ENCODE measurements at regions not wholly inside any gene's neighbourhood (a gene's known extent, or its start where the extent isn't known, plus 50 kb on each side); places are given as distances from the start of the nearest gene placed in this dataset.

DNA sequence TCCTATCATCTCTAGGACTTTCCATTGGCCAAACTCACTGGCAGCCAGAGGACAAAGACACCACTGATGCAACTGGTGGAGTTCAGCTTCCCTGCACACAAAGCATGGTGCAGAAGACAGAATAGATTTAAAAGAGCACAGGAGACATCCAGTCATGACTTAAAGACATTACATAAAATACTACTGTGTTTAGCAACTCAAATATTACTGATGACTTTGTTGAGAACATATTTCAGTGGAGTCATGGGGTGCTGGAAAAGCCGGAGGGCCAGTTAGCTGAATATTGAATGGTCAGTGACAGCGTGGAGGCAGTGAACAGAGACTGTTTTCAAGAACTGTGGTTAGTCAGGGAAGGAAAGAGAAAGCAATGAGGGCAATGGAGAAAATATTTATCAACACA lies 296.3 kb upstream of the NRP1 start:
- no peak for DNase-seq (ENCODE audit: low spot score in 2 of 2)
- TF ChIP-seq, protein P1, sequence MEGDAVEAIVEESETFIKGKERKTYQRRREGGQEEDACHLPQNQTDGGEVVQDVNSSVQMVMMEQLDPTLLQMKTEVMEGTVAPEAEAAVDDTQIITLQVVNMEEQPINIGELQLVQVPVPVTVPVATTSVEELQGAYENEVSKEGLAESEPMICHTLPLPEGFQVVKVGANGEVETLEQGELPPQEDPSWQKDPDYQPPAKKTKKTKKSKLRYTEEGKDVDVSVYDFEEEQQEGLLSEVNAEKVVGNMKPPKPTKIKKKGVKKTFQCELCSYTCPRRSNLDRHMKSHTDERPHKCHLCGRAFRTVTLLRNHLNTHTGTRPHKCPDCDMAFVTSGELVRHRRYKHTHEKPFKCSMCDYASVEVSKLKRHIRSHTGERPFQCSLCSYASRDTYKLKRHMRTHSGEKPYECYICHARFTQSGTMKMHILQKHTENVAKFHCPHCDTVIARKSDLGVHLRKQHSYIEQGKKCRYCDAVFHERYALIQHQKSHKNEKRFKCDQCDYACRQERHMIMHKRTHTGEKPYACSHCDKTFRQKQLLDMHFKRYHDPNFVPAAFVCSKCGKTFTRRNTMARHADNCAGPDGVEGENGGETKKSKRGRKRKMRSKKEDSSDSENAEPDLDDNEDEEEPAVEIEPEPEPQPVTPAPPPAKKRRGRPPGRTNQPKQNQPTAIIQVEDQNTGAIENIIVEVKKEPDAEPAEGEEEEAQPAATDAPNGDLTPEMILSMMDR (IDR thresholded peaks at IDR 0.05) = no peak
- TF ChIP-seq POLR2A (IDR thresholded peaks at IDR 0.05) = no peak
- 93 to 95% methylated on average over 2 of the region's 2 CpGs for WGBS, 2 donors
- H3K4me3 ChIP-seq (ENCODE audit: low read depth, poor library complexity, severe bottlenecking) = no peak overlapping the region
- intact Hi-C loops (cut with DNase I; ENCODE audit: low total_unique reads) = no loop called here

DNA sequence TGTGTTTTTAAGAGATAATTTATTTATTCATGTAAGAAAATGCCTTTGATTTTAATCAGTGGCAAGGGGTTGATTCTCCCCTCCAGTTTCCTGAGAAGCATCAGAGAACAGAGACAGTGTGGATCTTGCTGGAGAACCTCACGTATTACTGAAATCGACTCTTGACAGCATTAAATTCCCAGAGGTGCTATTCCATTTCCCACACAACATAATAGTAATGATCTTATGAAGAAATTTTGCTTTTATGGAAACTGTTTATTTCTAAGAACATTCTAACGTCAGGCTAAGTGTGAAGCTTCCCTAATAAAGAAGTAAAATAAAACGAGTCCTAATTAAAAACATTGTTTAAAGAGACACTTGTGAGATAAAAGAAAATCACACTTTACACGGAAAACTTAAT lies 293.1 kb upstream of the NRP1 start:
- 62 to 76% methylated on average over 5 of the region's 5 CpGs for WGBS, 2 donors
- TF ChIP-seq, protein P1 (IDR thresholded peaks at IDR 0.05) = no peak
- TF ChIP-seq POLR2A (IDR thresholded peaks at IDR 0.05) = no peak
- no peak for DNase-seq (ENCODE audit: low spot score in 2 of 2)
- H3K4me3 ChIP-seq (ENCODE audit: low read depth, poor library complexity, severe bottlenecking) = no peak overlapping the region
- intact Hi-C loops (cut with DNase I; ENCODE audit: low total_unique reads) = no loop called here

DNA sequence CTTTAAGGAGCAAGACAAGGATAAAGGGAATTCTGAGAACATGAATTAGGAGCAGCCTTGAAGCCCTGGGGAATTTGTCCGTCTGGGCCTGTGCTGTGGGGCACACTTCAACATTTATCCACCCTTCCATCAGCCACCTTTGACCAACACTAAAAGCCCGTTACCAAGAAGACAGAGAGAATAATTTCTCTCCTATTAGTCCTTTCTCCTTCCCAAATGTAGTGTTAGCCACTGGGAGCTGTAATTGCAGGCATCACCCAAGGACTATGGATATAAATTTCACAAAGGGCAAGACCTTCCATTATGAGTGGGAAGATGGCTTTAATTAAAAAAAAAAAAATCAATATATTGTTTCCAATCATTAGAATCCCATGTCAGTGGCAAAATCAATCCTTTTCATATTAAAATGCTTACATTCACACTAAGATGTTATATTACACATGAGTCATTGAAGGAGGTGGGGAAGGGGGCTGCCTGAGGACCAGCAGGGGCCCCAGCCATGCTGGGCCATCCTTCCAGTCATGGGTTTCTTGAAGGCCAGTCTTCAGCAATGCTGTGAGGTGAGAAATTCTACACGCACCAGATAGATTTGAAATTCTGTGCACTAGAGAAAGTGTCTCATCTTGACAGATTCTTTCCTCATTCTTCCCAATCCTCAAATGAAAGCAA lies 292.5 kb upstream of the NRP1 start:
- 94% methylated on average over 3 of the region's 3 CpGs for WGBS, 2 donors
- H3K4me3 ChIP-seq (ENCODE audit: low read depth, poor library complexity, severe bottlenecking) = no peak overlapping the region
- intact Hi-C loops (cut with DNase I; ENCODE audit: low total_unique reads) = no loop called here
- TF ChIP-seq, protein P1 (IDR thresholded peaks at IDR 0.05) = no peak
- TF ChIP-seq POLR2A (IDR thresholded peaks at IDR 0.05) = no peak
- no peak for DNase-seq (ENCODE audit: low spot score in 2 of 2)

DNA sequence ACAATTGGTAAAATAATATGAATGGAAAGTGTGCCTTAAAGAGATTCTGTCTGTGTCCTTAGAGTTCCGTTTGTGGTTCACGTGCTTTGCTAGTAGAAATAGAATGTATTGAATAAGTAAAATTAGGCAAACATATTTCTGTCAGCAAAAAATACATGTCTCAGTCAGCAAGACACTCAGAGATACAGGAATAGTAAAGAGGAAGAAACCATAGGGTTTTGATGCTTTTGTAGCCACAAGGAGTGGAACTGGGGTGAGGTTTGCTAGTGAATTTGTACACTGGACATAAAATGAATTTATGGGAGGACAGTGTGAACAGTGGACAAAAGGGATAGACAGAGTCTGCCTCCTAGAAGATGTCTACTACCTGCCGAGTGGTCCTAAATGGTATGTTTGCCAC lies 289.2 kb upstream of the NRP1 start:
- no peak for DNase-seq (ENCODE audit: low spot score in 2 of 2)
- WGBS, 2 donors = 90 to 92% methylated on average over 3 of the region's 3 CpGs
- no peak overlapping the region for H3K4me3 ChIP-seq (ENCODE audit: low read depth, poor library complexity, severe bottlenecking)
- intact Hi-C loops (cut with DNase I; ENCODE audit: low total_unique reads) = loop anchor here (2.0 kb wide), 1 partner anchor 29 kb away; no protein-coding TSS in a partner anchor
- TF ChIP-seq, protein P1 (IDR thresholded peaks at IDR 0.05) = no peak
- no peak for TF ChIP-seq POLR2A (IDR thresholded peaks at IDR 0.05)

DNA sequence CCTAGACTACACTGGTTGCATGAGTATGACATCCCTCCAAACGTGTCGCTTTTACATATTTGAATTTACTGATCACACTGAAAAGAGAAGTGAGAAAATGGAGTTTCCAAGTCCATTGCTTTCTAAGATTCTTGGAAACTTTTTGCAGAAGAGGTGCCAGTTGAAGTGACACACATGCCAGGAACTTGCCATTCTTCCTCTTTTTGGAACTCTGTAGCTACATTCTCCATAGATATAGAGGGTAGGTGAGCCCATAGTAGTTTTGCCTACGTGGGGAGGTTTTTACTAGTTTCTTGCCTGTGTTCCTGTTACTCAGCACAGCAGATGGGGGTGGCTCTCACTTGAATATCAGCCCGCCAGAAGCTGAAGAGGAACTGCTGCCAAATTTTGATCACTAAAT lies 286.6 kb upstream of the NRP1 start:
- H3K4me3 ChIP-seq (ENCODE audit: low read depth, poor library complexity, severe bottlenecking) = no peak overlapping the region
- DNase-seq (ENCODE audit: low spot score in 2 of 2) = no peak
- intact Hi-C loops (cut with DNase I; ENCODE audit: low total_unique reads) = no loop called here
- WGBS, 2 donors = 64 to 68% methylated on average over 4 of the region's 4 CpGs
- TF ChIP-seq, protein P1 (IDR thresholded peaks at IDR 0.05) = no peak
- TF ChIP-seq POLR2A (IDR thresholded peaks at IDR 0.05) = no peak

DNA sequence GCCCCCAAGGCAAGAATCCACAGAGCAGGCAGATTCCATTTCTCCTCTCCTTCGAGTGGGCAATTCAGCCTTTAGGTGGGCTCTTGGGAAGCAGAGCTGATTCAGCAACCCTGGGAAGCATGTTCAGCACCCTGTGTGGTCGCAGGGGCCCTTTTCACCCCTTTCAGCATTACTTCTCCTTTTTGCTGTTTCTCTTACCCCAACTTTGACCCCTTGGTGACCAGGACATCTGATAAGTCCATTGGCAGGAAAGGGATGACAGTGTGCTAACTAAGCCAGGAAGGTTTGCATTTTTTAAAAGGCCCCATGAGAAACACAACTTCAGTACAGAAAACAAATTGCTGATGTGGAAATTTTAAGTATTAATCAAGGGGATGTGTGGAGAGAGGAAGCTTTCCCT lies 283.7 kb upstream of the NRP1 start:
- no peak overlapping the region for H3K4me3 ChIP-seq (ENCODE audit: low read depth, poor library complexity, severe bottlenecking)
- intact Hi-C loops (cut with DNase I; ENCODE audit: low total_unique reads) = no loop called here
- 61 to 80% methylated on average over 2 of the region's 2 CpGs for WGBS, 2 donors
- DNase-seq (ENCODE audit: low spot score in 2 of 2) = no peak
- TF ChIP-seq, protein P1 (IDR thresholded peaks at IDR 0.05) = no peak
- TF ChIP-seq POLR2A (IDR thresholded peaks at IDR 0.05) = no peak
